WTC11 (cell line): ENCODE measurements at regions not wholly inside any gene's neighbourhood (a gene's known extent, or its start where the extent isn't known, plus 50 kb on each side); places are given as distances from the start of the nearest gene placed in this dataset.

ENCODE experiments used
- ATAC-seq: fragments of 200-7000 bp; cut with Tn5 transposase; 2 replicates; pipeline ENCODE4 v1.10.0; 2021; ENCODE audit warnings: mild to moderate bottlenecking, moderate library complexity
- CTCF ChIA-PET: fragments of 300-600 bp; sonication (Branson Sonifier 250); formaldehyde crosslinking; loops from one replicate; lab custom pipeline; 2021; ENCODE audit warnings: antibody characterized with exemption; lab: Charles Lee
- POLR2A ChIA-PET: fragments of 350-600 bp; sonication (Branson Sonifier 250); formaldehyde crosslinking; loops from one replicate; lab custom pipeline; 2021; ENCODE audit warnings: antibody characterized with exemption; lab: Charles Lee
- DNase-seq: peaks from one replicate; pipeline ENCODE4 v3.0.0; 2021; ENCODE audit warnings: low spot score
- H3K27ac Mint-ChIP-seq: 2 replicates; pipeline ENCODE4 v1.8.0; 2021; ENCODE audit warnings: mixed read lengths
- H3K27me3 Mint-ChIP-seq: 2 replicates; pipeline ENCODE4 v1.8.0; 2021; ENCODE audit warnings: low read depth, mild to moderate bottlenecking, moderate library complexity, mixed read lengths
- H3K36me3 Mint-ChIP-seq: 2 replicates; pipeline ENCODE4 v1.8.0; 2021; ENCODE audit warnings: mixed read lengths
- H3K4me1 Mint-ChIP-seq: 2 replicates; pipeline ENCODE4 v1.8.0; 2022; ENCODE audit warnings: mixed read lengths
- H3K4me3 Mint-ChIP-seq: 2 replicates; pipeline ENCODE4 v1.8.0; 2021; ENCODE audit warnings: mild to moderate bottlenecking, moderate library complexity, mixed read lengths
- H3K9me3 Mint-ChIP-seq: 2 replicates; pipeline ENCODE4 v1.8.0; 2021; ENCODE audit warnings: mixed read lengths
- ATF1 ChIP-seq: sonication (generic); formaldehyde crosslinking; IDR thresholded peaks from 2 replicates; pipeline ENCODE4 v1.8.1; 2023; ENCODE audit warnings: mild to moderate bottlenecking, moderate library complexity, missing genetic modification reagents
- CREB1 ChIP-seq: sonication (generic); formaldehyde crosslinking; IDR thresholded peaks from 2 replicates; pipeline ENCODE4 v1.8.0; 2023; ENCODE audit warnings: mild to moderate bottlenecking, missing genetic modification reagents
- FOXJ3 ChIP-seq: sonication (generic); formaldehyde crosslinking; IDR thresholded peaks from 2 replicates; pipeline ENCODE4 v1.9.0; 2021; ENCODE audit warnings: missing genetic modification reagents, mild to moderate bottlenecking, borderline replicate concordance
- GABPB1 ChIP-seq: sonication (generic); formaldehyde crosslinking; IDR thresholded peaks from 2 replicates; pipeline ENCODE4 v1.8.1; 2023; ENCODE audit warnings: mild to moderate bottlenecking, missing genetic modification reagents
- GTF2I ChIP-seq: fragments of 250-450 bp; sonication (Bioruptor Pico); conservative IDR thresholded peaks from 2 replicates; pipeline ENCODE4 v1.4.0; 2021; ENCODE audit warnings: mild to moderate bottlenecking
- IRF2 ChIP-seq: sonication (generic); formaldehyde crosslinking; IDR thresholded peaks from 2 replicates; pipeline ENCODE4 v1.8.0; 2022; ENCODE audit warnings: low read depth, missing genetic modification reagents, borderline replicate concordance
- NR2C2 ChIP-seq: sonication (generic); formaldehyde crosslinking; IDR thresholded peaks from 2 replicates; pipeline ENCODE4 v1.8.0; 2022; ENCODE audit warnings: mild to moderate bottlenecking, missing genetic modification reagents
- NR3C1 ChIP-seq: sonication (generic); formaldehyde crosslinking; conservative IDR thresholded peaks from 2 replicates; pipeline ENCODE4 v1.8.1; 2023; ENCODE audit warnings: low read depth, mild to moderate bottlenecking, missing genetic modification reagents
- OVOL2 ChIP-seq: fragments of 250-450 bp; sonication (Bioruptor Pico); IDR thresholded peaks from 2 replicates; pipeline ENCODE4 v1.9.0; 2021; ENCODE audit warnings: mild to moderate bottlenecking, borderline replicate concordance
- SMAD3 ChIP-seq: sonication (generic); formaldehyde crosslinking; IDR thresholded peaks from 2 replicates; pipeline ENCODE4 v1.8.0; 2022; ENCODE audit warnings: missing genetic modification reagents, mild to moderate bottlenecking, borderline replicate concordance
- TCF7 ChIP-seq: sonication (generic); formaldehyde crosslinking; IDR thresholded peaks from 2 replicates; pipeline ENCODE4 v1.8.0; 2022; ENCODE audit warnings: mild to moderate bottlenecking, low read depth, missing genetic modification reagents, moderate library complexity
- TP53 ChIP-seq: sonication (generic); formaldehyde crosslinking; IDR thresholded peaks from 2 replicates; pipeline ENCODE4 v1.8.1; 2023; ENCODE audit warnings: mild to moderate bottlenecking, missing genetic modification reagents
- ZNF219 ChIP-seq: sonication (generic); formaldehyde crosslinking; IDR thresholded peaks from 2 replicates; pipeline ENCODE4 v1.8.0; 2023; ENCODE audit warnings: missing genetic modification reagents, mild to moderate bottlenecking, borderline replicate concordance
- ZNF396 ChIP-seq: fragments of 250-450 bp; sonication (Bioruptor Pico); IDR thresholded peaks from 2 replicates; pipeline ENCODE4 v1.8.0; 2021; ENCODE audit warnings: mild to moderate bottlenecking, moderate library complexity, borderline replicate concordance
- ZNF423 ChIP-seq: fragments of 250-450 bp; sonication (Bioruptor Pico); IDR thresholded peaks from 2 replicates; pipeline ENCODE4 v2.1.2; 2022; ENCODE audit warnings: mild to moderate bottlenecking, moderate library complexity
- TF ChIP-seq, protein P1 (sequence below): fragments of 250-450 bp; sonication (Bioruptor Pico); IDR thresholded peaks from 2 replicates; pipeline ENCODE4 v1.8.0; 2021; ENCODE audit warnings: mild to moderate bottlenecking
- TF ChIP-seq, protein P2 (sequence below): sonication (generic); formaldehyde crosslinking; IDR thresholded peaks from 2 replicates; pipeline ENCODE4 v1.8.0; 2022; ENCODE audit warnings: mild to moderate bottlenecking, missing genetic modification reagents
- TF ChIP-seq, protein P3 (sequence below): sonication (generic); formaldehyde crosslinking; conservative IDR thresholded peaks from 2 replicates; pipeline ENCODE4 v1.8.1; 2022; ENCODE audit warnings: mild to moderate bottlenecking, missing genetic modification reagents
- TF ChIP-seq, protein P4 (sequence below): sonication (generic); formaldehyde crosslinking; IDR thresholded peaks from 2 replicates; pipeline ENCODE4 v1.8.0; 2022; ENCODE audit warnings: mild to moderate bottlenecking, missing genetic modification reagents
- TF ChIP-seq, protein P5 (sequence below): sonication (generic); formaldehyde crosslinking; IDR thresholded peaks from 2 replicates; pipeline ENCODE4 v1.8.1; 2023; ENCODE audit warnings: mild to moderate bottlenecking, missing genetic modification reagents, moderate library complexity
- TF ChIP-seq, protein P6 (sequence below): fragments of 250-450 bp; sonication (Bioruptor Pico); conservative IDR thresholded peaks from 2 replicates; pipeline ENCODE4 v1.9.0; 2021; ENCODE audit warnings: mild to moderate bottlenecking
- TF ChIP-seq, protein P7 (sequence below): sonication (generic); formaldehyde crosslinking; IDR thresholded peaks from 2 replicates; pipeline ENCODE4 v1.8.1; 2022; ENCODE audit warnings: low read depth, missing genetic modification reagents, borderline replicate concordance
- TF ChIP-seq, protein P8 (sequence below): sonication (generic); formaldehyde crosslinking; IDR thresholded peaks from 2 replicates; pipeline ENCODE4 v1.8.0; 2022; ENCODE audit warnings: mild to moderate bottlenecking, missing genetic modification reagents

DNA sequence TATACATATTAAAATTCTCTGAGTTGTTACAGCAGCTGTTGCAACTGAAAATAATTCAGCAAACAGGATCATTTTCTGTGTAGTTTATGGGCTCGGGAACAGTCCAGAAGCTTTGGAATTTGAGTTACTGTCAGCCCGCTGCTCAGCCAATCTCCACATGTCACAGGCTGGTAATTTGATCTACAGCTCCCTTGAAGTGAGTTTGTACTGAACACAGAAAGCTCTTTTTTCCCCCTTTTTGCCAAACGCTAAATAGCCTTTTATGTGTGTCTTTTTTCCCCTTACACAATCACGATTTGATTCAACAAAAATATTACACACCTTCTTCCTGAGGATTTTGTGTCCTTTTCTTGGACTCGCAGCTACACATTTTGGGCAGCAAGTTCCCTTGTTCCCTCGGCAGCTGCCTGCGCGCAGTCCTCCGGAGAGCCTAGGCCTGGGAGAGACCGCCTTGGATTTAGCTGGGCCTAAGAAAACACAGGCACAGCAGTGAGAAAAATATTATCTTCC, 371.4 kb downstream of the KCNRG start (continued):
- TF ChIP-seq, protein P1, sequence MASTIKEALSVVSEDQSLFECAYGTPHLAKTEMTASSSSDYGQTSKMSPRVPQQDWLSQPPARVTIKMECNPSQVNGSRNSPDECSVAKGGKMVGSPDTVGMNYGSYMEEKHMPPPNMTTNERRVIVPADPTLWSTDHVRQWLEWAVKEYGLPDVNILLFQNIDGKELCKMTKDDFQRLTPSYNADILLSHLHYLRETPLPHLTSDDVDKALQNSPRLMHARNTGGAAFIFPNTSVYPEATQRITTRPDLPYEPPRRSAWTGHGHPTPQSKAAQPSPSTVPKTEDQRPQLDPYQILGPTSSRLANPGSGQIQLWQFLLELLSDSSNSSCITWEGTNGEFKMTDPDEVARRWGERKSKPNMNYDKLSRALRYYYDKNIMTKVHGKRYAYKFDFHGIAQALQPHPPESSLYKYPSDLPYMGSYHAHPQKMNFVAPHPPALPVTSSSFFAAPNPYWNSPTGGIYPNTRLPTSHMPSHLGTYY (CRISPR knock-in tag) = no peak
- TF ChIP-seq, protein P2, sequence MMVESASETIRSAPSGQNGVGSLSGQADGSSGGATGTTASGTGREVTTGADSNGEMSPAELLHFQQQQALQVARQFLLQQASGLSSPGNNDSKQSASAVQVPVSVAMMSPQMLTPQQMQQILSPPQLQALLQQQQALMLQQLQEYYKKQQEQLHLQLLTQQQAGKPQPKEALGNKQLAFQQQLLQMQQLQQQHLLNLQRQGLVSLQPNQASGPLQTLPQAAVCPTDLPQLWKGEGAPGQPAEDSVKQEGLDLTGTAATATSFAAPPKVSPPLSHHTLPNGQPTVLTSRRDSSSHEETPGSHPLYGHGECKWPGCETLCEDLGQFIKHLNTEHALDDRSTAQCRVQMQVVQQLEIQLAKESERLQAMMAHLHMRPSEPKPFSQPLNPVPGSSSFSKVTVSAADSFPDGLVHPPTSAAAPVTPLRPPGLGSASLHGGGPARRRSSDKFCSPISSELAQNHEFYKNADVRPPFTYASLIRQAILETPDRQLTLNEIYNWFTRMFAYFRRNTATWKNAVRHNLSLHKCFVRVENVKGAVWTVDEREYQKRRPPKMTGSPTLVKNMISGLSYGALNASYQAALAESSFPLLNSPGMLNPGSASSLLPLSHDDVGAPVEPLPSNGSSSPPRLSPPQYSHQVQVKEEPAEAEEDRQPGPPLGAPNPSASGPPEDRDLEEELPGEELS = no peak
- TF ChIP-seq ZNF396 (CRISPR knock-in tag) (no peak), TP53 (CRISPR knock-in tag) (no peak), FOXJ3 (CRISPR knock-in tag) (no peak), CREB1 (CRISPR knock-in tag) (no peak)
- TF ChIP-seq, protein P3, sequence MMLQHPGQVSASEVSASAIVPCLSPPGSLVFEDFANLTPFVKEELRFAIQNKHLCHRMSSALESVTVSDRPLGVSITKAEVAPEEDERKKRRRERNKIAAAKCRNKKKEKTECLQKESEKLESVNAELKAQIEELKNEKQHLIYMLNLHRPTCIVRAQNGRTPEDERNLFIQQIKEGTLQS (CRISPR knock-in tag) = no peak
- TF ChIP-seq, protein P4, sequence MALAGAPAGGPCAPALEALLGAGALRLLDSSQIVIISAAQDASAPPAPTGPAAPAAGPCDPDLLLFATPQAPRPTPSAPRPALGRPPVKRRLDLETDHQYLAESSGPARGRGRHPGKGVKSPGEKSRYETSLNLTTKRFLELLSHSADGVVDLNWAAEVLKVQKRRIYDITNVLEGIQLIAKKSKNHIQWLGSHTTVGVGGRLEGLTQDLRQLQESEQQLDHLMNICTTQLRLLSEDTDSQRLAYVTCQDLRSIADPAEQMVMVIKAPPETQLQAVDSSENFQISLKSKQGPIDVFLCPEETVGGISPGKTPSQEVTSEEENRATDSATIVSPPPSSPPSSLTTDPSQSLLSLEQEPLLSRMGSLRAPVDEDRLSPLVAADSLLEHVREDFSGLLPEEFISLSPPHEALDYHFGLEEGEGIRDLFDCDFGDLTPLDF (CRISPR knock-in tag) = no peak
- TF ChIP-seq, protein P5, sequence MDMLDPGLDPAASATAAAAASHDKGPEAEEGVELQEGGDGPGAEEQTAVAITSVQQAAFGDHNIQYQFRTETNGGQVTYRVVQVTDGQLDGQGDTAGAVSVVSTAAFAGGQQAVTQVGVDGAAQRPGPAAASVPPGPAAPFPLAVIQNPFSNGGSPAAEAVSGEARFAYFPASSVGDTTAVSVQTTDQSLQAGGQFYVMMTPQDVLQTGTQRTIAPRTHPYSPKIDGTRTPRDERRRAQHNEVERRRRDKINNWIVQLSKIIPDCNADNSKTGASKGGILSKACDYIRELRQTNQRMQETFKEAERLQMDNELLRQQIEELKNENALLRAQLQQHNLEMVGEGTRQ (CRISPR knock-in tag) = no peak

DNA sequence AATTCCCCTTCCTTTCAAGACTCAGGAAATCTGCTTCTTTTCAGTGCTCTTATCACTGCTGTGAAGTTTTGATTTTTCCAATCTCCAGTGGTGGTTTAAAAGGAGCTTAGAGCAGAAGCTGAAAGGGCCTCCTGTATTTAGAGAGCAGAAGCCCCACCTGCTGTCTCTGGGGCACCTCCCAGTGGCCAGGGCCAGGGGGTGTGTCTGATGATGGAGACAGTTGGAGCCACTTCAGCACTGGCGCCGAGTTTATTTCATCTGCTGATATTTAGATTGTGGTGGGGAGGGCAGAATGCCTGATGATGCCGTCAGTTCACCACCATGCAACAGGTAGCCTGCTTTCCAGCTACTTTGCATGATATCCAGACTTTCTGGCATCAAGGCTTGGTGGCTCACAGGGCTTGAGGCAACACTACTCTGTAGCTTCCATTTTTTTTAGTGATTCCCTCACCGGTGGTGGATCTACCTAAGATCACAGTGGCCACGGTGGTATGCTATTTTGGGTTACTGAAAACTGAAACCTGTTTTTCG, 371.9 kb downstream of the KCNRG start:
- H3K27ac Mint-ChIP-seq = peak overlapping the region; percentile 93
- ChIA-PET POLR2A (interaction anchor here (0.8 kb wide), 2 partner anchors 9 to 525 kb away, joined by 3 to 6 read pairs; no protein-coding TSS in a partner anchor), CTCF (interaction anchor here (0.8 to 2.5 kb wide), 22 partner anchors 10 to 525 kb away, joined by 3 to 18 read pairs (median 4); partner anchors contain the start of genes SPRYD7 and TRIM13)
- H3K9me3 Mint-ChIP-seq = no peaks in the 10 kb centered on the region
- peak overlapping the region; percentile 55; the same call in 1 of the 2 replicates for H3K4me3 Mint-ChIP-seq
- ATAC-seq (peak; percentile 88), DNase-seq (peak; percentile 66)
- H3K36me3 Mint-ChIP-seq = peaks cover under 1% of the 10 kb centered on the region; the same call in 1 of the 2 replicates
- TF ChIP-seq NR3C1 (CRISPR knock-in tag) = no peak
- TF ChIP-seq, protein P6, sequence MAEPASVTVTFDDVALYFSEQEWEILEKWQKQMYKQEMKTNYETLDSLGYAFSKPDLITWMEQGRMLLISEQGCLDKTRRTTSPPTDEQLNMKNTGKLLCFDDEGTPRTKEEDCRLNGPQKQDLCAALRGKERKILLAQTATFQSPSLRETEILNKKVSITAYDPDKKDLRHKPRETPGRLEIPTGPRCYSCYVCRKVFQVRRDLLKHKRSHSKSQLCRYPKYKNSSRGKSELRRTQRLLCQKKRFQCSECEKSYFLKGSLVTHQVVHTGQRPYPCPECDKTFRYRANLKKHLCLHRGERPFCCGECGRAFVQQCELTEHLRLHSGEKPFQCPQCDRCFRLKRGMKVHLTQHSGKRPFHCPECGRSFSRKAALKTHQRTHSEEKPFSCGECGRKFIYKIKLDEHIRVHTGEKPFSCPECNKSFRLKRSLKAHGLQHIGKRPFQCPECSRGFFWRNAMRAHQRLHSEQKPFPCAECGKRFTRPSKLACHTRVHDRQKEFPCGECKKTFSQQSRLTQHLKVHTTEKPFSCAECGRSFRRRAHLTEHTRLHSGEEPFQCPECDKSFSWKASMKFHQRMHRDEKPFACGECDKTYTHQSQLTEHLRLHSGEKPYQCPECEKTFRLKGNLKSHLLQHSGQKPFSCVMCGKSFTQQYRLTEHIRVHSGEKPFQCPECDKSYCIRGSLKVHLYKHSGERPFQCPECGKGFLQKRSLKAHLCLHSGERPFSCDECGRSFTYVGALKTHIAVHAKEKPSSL (CRISPR knock-in tag) = no peak
- TF ChIP-seq GABPB1 (CRISPR knock-in tag) = no peak
- TF ChIP-seq ATF1 (CRISPR knock-in tag) = no peak
- no peak for TF ChIP-seq GTF2I (CRISPR knock-in tag)
- no peak for TF ChIP-seq FOXJ3 (CRISPR knock-in tag)
- TF ChIP-seq ZNF423 = no peak
- no peak for TF ChIP-seq NR2C2 (CRISPR knock-in tag)
- no peak for TF ChIP-seq IRF2 (CRISPR knock-in tag)
- TF ChIP-seq, protein P7, sequence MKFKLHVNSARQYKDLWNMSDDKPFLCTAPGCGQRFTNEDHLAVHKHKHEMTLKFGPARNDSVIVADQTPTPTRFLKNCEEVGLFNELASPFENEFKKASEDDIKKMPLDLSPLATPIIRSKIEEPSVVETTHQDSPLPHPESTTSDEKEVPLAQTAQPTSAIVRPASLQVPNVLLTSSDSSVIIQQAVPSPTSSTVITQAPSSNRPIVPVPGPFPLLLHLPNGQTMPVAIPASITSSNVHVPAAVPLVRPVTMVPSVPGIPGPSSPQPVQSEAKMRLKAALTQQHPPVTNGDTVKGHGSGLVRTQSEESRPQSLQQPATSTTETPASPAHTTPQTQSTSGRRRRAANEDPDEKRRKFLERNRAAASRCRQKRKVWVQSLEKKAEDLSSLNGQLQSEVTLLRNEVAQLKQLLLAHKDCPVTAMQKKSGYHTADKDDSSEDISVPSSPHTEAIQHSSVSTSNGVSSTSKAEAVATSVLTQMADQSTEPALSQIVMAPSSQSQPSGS = no peak
- TF ChIP-seq CREB1 (CRISPR knock-in tag) = no peak
- TF ChIP-seq TCF7 (CRISPR knock-in tag) = no peak
- TF ChIP-seq ZNF219 (CRISPR knock-in tag) = no peak
- TF ChIP-seq SMAD3 (CRISPR knock-in tag) = no peak
- TF ChIP-seq, protein P3 (CRISPR knock-in tag) = no peak
- TF ChIP-seq, protein P8, sequence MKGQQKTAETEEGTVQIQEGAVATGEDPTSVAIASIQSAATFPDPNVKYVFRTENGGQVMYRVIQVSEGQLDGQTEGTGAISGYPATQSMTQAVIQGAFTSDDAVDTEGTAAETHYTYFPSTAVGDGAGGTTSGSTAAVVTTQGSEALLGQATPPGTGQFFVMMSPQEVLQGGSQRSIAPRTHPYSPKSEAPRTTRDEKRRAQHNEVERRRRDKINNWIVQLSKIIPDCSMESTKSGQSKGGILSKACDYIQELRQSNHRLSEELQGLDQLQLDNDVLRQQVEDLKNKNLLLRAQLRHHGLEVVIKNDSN (CRISPR knock-in tag) = no peak
- TF ChIP-seq OVOL2 (CRISPR knock-in tag) = no peak
- H3K4me1 Mint-ChIP-seq = peaks cover 83% of the 10 kb centered on the region
- no peaks in the 10 kb centered on the region for H3K27me3 Mint-ChIP-seq
